Pancreas (tissue), 10 donors: ENCODE measurements at regions not wholly inside any gene's neighbourhood (a gene's known extent, or its start where the extent isn't known, plus 50 kb on each side); places are given as distances from the start of the nearest gene placed in this dataset.

Experiments used
- ATAC-seq, 4 donors: fragments of 200-7000 bp; cut with Tn5 transposase; one replicate each; pipeline versions ENCODE4 v1.8.0 to v1.9.1; 2020; ENCODE audit warnings: mild to moderate bottlenecking in 4 of 4, moderate library complexity in 4 of 4
- DNase-seq, 6 donors: peaks; one replicate each; pipeline ENCODE4 v3.0.0-alpha.2; 2020
- FAIRE-seq: peaks from 2 replicates; lab custom pipeline; 2012; peaks lifted over from hg19 to GRCh38; lab: Jason Lieb, UNC
- H3K27ac ChIP-seq, 4 donors: fragments of 200-600 bp; sonication (generic); 1 replicate in 3 of 4; 2 replicates in 1 of 4; pipeline versions ENCODE4 v1.5.0 to v1.8.0; 2020
- H3K27me3 ChIP-seq, 4 donors: fragments of 200-600 bp; one replicate each; pipeline ENCODE4 v1.8.0; 2021
- H3K36me3 ChIP-seq, 3 donors: fragments of 200-600 bp; sonication (generic) in 1 of 3; one replicate each; pipeline versions ENCODE4 v1.5.0 to v1.8.0; 2020 to 2021
- H3K4me1 ChIP-seq, 3 donors: fragments of 200-600 bp; one replicate each; pipeline ENCODE4 v1.8.0; 2021
- H3K4me3 ChIP-seq, 4 donors: fragments of 200-600 bp; sonication (generic) in 2 of 4; one replicate each; pipeline versions ENCODE4 v1.5.0 to v1.8.0; 2020 to 2021
- H3K9me3 ChIP-seq, 4 donors: fragments of 200-600 bp; one replicate each; pipeline ENCODE4 v1.8.0; 2021
- CTCF ChIP-seq, 4 donors: fragments of 200-600 bp; sonication (generic) in 3 of 4; IDR thresholded peaks; one replicate each; pipeline versions ENCODE4 v1.5.0 to v1.8.0; 2021; ENCODE audit warnings: antibody characterized with exemption in 4 of 4
- WGBS, 2 donors: extraction: QIAGEN DNeasy Blood & Tissue Kit; methylation state at CpG; one replicate each; pipeline ENCODE4 v1.1.7; 2013; 5-methylcytosine and 5-hydroxymethylcytosine counted together
- intact Hi-C, 3 donors: fragments of 100-400 bp; cut with DNase I; formaldehyde crosslinking; loops; one replicate each; pipeline versions ENCODE4 v1.11.1 to v1.14.2; 2022
- donor health status: healthy with polysubstance abuse.
- donor health status: DM: no; HTN: no; CAD: no; lungs with moderate emphysema.
- donor health status: DM: no; HTN: no; CAD: no.
- donor health status: control.
- donor health status: control.
- donor health status: Bipolar disorder and iron deficiency.
- donor health status: DM: yes; HTN: yes; CAD: no.
- donor health status: DM: no; HTN: no; CAD: no.
- donor health status: DM: no; HTN: no; CAD: no.
- donor health status: DM: yes; HTN: yes; CAD: no.

GRCh38 chr20:10961651-10962288, 288.0 kb upstream of the JAG1 start:
- ATAC-seq, result peak in 2 of 4 donors; percentile 30 to 47
- no peaks in the 10 kb centered on the region for H3K9me3 ChIP-seq
- no peak overlapping the region for H3K27ac ChIP-seq
- no peak overlapping the region for H3K4me3 ChIP-seq
- intact Hi-C loops, result no loop called here
- 14 to 21% methylated on average over 1 of the region's 1 CpG for WGBS, 2 donors
- H3K27me3 ChIP-seq, result no peaks in the 10 kb centered on the region
- peaks cover 0 to 6% (median 0%) of the 10 kb centered on the region in 3 donors for H3K4me1 ChIP-seq
- no peak for FAIRE-seq
- DNase-seq, result no peak
- no peaks in the 10 kb centered on the region for H3K36me3 ChIP-seq
- no peak for TF ChIP-seq CTCF (IDR thresholded peaks at IDR 0.05)

DNA sequence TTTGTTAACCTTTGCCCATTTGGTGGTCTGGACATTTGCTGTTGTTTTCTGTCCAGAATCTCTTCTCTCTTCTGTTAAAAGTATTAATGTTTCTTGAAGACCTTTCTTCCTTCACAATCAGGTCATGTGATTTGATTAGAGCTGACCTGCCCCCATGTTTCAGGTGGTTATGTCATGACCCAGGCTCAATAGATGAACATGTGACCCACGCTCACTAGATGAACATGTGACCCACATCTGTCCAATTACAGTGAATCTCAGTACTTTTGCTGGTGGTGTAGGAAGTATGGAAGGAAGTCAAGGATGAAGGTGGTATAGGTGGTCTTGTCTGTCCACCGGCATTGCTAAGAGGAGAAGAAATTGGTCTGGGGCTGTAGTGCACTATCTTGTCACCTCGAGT, 289.1 kb upstream of the JAG1 start:
- no peaks in the 10 kb centered on the region for H3K9me3 ChIP-seq
- no peak overlapping the region for H3K4me3 ChIP-seq
- no peak overlapping the region for H3K27ac ChIP-seq
- H3K4me1 ChIP-seq, result peaks cover 0 to 6% (median 0%) of the 10 kb centered on the region in 3 donors
- no peak for TF ChIP-seq CTCF (IDR thresholded peaks at IDR 0.05)
- no peak for ATAC-seq
- 86 to 96% methylated on average over 3 of the region's 3 CpGs for WGBS, 2 donors
- DNase-seq, result no peak
- intact Hi-C loops, result no loop called here
- H3K36me3 ChIP-seq, result no peaks in the 10 kb centered on the region
- no peaks in the 10 kb centered on the region for H3K27me3 ChIP-seq
- no peak for FAIRE-seq

DNA sequence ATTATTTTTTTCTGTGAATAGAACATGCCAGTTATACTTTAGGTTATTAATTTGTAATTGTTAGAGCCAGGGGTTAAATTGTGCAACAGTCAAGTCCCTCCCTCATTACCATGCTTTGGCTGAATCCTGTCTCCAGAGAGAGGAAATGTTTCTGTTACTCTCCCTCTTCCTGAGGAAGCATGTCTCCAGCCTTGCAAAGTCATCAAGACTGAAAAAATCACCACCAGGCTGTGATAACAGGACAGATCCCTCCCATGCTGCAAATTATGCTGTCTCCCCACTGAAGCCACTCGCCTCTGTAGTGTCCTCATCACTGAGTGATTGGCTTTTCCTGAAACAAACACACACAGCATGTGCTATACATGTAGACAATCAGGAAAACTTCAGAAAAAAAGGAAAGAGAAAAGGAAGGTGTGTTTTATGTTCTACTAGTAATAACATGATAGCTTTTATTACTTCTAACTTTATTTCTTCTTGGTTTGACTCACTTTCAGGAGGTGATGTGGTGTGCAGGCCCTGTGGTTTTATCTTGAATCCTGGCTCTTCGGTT, 290.0 kb upstream of the JAG1 start:
- no peak for FAIRE-seq
- Histone ChIP-seq H3K36me3 (no peaks in the 10 kb centered on the region), H3K4me1 (peaks cover 0 to 6% (median 0%) of the 10 kb centered on the region in 3 donors), H3K9me3 (no peaks in the 10 kb centered on the region), H3K27ac (no peak overlapping the region), H3K4me3 (no peak overlapping the region), H3K27me3 (no peaks in the 10 kb centered on the region)
- WGBS, 2 donors, result 81 to 87% methylated on average over 2 of the region's 2 CpGs
- no peak for DNase-seq
- no peak for TF ChIP-seq CTCF (IDR thresholded peaks at IDR 0.05)
- peak in 1 of 4 donors; percentile 18 for ATAC-seq
- intact Hi-C loops, result no loop called here

DNA sequence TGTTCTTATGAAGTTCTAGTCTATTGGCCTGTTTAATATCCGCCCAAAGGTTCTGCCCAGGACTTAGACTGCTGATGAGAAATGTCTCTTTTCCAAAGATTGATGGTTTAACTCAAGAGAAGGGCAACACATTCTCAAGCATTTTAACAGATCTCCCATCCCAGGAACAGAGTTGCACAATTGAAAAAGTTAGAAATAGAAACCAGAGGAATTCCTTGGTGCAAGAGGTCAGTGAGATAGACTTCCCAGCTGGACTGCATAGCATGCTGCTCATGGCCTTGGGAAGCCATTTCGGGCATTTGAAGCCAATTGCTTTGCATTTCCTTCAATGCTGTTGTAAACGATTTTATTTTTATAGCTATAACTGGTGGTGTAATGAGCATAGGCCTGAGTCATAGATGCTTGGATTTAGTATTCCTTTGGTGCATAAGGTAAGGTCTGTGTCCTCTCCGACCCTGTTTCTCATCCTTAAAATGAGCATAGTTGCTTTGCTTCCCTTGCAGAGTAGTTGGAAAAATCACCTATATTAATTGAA, 292.2 kb upstream of the JAG1 start:
- DNase-seq (no peak), FAIRE-seq (no peak), ATAC-seq (peak in 1 of 4 donors; percentile 15)
- no peak for TF ChIP-seq CTCF (IDR thresholded peaks at IDR 0.05)
- no peaks in the 10 kb centered on the region for H3K27me3 ChIP-seq
- 71 to 75% methylated on average over 4 of the region's 4 CpGs for WGBS, 2 donors
- no peaks in the 10 kb centered on the region for H3K9me3 ChIP-seq
- H3K4me1 ChIP-seq, result peaks cover 0 to 6% (median 0%) of the 10 kb centered on the region in 3 donors
- H3K36me3 ChIP-seq, result no peaks in the 10 kb centered on the region
- intact Hi-C loops, result no loop called here
- no peak overlapping the region for H3K27ac ChIP-seq
- H3K4me3 ChIP-seq, result no peak overlapping the region

DNA sequence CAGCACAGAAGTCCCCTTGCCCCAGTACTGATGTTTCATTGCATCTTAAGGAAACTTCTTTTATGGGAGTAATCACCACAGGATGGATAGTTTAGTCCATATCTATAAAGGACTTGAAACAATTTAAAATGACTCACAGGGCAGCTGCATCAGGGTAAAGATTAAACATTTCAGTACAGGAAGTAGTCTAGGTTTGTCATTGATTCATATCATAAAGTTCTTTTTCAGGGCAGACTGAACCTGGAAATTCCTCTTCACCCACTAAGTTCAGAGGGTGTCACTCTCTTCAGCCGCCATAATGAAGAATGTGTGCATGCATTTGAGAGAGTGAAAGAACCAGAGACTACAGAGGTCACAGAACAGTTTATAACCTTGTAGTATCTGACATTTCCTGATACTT, 296.3 kb upstream of the JAG1 start:
- Histone ChIP-seq H3K36me3 (no peaks in the 10 kb centered on the region), H3K9me3 (no peaks in the 10 kb centered on the region), H3K4me1 (peaks cover 0 to 9% (median 0%) of the 10 kb centered on the region in 3 donors), H3K27ac (no peak overlapping the region), H3K4me3 (no peak overlapping the region), H3K27me3 (no peaks in the 10 kb centered on the region)
- WGBS, 2 donors, result 91 to 94% methylated on average over 1 of the region's 1 CpG
- FAIRE-seq (no peak), ATAC-seq (peak in 1 of 4 donors; percentile 11), DNase-seq (no peak)
- TF ChIP-seq CTCF (IDR thresholded peaks at IDR 0.05), result no peak
- intact Hi-C loops, result no loop called here
